ENCODE measurements at regions not wholly inside any gene's neighbourhood (a gene's known extent, or its start where the extent isn't known, plus 50 kb on each side); places are given as distances from the start of the nearest gene placed in this dataset.
"Not testable (repeated sequence)": the region's sequence is repeated elsewhere in the genome, so short reads cannot be mapped to it uniquely, and the experiment has no call there.

- intact Hi-C loops (cut with DNase I) = no loop called here
- DNase-seq (ENCODE audit: low spot score) = no peak
These were observed 60.3 kb downstream of the CHRD start for GRCh38 chr3:184440151-184440550.

GRCh38 chr3:184441202-184441900, 61.5 kb downstream of the CHRD start:
- intact Hi-C loops (cut with DNase I) = no loop called here
- no peak for DNase-seq (ENCODE audit: low spot score)

DNA sequence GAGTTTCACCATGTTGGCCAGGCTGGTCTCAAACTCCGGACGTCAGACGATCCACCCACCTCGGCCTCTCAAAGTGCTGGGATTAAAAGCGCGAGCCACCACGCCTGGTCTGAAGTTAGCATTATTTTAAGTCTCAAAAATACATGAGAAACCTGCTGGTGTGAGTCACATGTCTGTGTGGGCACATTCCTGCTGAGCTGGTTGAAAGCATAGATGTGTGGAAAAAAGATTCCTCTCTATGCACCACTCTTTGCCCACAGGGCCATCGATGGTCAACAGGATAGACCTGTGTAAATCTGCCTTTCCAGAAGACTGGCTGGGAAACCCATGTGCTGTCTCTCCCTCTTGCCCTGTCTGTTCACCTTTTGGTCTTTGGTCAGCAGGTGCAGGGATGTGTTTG, 63.5 kb downstream of the CHRD start:
- no peak for DNase-seq (ENCODE audit: low spot score)
- intact Hi-C loops (cut with DNase I) = no loop called here

GRCh38 chr3:184443831-184444230, 64.0 kb downstream of the CHRD start:
- intact Hi-C loops (cut with DNase I) = no loop called here
- DNase-seq (ENCODE audit: low spot score) = no peak

- intact Hi-C loops (cut with DNase I) = no loop called here
These were observed 68.7 kb downstream of the CHRD start for GRCh38 chr3:184448321-184449160.

DNA sequence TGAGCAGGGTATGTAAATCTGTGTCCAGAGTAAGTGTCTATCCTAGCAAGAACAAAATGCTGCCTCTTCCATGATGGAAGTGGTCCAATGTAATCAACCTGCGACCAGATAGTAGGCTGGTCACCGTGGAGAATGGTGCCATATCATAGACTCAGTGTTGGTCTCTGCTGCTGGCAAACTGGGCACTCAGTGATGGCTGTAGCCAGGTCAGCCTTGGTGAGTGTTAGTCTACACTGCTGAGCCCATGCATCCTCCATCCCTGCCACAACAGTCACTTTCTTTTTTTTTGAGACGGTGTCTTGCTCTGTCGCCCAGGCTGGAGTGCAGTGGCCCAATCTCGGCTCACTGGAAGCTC, 69.3 kb downstream of the CHRD start:
- intact Hi-C loops (cut with DNase I) = no loop called here
- DNase-seq (ENCODE audit: low spot score) = no peak

More at GRCh38 chr3:184448321-184449160, 68.7 kb downstream of the CHRD start:
- no peak for DNase-seq (ENCODE audit: low spot score)

GRCh38 chr3:184450547-184450946, 70.7 kb downstream of the CHRD start:
- intact Hi-C loops (cut with DNase I) = no loop called here
- DNase-seq (ENCODE audit: low spot score) = no peak

GRCh38 chr3:184453296-184453695, 73.4 kb downstream of the CHRD start:
- peak; percentile 4 for DNase-seq (ENCODE audit: low spot score)
- intact Hi-C loops (cut with DNase I) = no loop called here

DNA sequence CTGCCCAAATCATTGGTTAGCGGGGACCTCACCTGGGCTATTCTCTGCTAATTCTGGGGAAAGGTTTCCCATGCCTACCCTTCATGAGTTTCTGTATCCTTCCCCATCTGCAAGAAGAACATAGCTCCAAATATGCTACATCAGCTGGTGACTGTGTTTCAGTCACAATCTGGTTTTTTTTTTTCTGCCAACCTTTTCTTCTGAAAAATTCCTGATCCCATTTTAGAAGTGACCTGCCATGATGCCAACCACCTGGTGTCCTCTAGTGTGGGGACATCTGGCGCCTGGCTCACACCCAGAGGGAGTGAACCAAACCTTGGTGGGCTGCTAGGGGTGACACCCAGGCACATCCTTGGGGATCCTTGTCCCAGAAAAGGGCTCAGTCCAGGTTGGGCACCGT, 76.1 kb downstream of the CHRD start:
- intact Hi-C loops (cut with DNase I) = no loop called here
- DNase-seq (ENCODE audit: low spot score) = peak; percentile 63

- intact Hi-C loops (cut with DNase I) = no loop called here
- DNase-seq (ENCODE audit: low spot score) = peak; percentile 72
These were observed 76.6 kb downstream of the CHRD start for GRCh38 chr3:184456476-184456875.

DNA sequence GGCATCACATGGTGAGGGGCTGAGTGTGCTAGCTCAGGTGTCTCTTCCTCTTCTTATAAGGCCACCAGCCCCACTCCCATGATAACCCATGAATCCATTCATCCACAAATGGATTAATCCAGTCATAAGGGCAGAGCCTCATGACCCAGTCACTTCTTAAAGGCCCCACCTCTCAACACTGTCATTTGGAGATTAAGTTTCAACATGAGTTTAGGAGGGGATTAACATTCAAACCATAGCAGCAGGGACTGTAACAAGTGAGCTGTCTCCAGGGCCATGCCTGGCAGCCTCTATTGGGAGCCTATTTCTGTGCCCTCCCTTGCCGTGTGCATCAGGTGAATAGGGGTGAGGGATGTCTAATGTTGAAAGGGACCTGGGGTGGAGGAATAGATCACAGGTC, 77.5 kb downstream of the CHRD start:
- peak; percentile 24 for DNase-seq (ENCODE audit: low spot score)
- intact Hi-C loops (cut with DNase I) = no loop called here

GRCh38 chr3:184457784-184458377, 78.0 kb downstream of the CHRD start:
- intact Hi-C loops (cut with DNase I) = not testable (repeated sequence)
- peak; percentile 53 for DNase-seq (ENCODE audit: low spot score)

DNA sequence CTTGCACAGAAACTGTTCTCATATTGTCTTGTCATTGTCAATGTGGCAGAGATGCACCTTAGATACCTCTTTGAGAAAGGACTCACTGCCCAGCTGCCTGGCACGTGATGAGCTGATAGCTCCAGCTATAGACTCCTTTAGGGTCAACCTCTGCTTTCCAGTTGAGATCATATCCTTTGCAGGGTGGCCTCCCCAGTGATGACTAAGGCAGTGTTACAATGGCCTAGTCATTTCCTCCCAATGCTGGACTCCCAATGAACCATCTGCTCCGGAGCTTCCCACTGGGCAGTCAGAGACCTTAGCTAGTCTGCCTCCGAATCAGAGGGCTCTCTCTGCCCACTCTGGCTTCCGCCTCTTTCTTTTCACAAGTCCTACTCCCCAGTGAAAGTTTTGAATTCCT, 79.5 kb downstream of the CHRD start:
- intact Hi-C loops (cut with DNase I) = no loop called here
- peak; percentile 68 for DNase-seq (ENCODE audit: low spot score)

DNA sequence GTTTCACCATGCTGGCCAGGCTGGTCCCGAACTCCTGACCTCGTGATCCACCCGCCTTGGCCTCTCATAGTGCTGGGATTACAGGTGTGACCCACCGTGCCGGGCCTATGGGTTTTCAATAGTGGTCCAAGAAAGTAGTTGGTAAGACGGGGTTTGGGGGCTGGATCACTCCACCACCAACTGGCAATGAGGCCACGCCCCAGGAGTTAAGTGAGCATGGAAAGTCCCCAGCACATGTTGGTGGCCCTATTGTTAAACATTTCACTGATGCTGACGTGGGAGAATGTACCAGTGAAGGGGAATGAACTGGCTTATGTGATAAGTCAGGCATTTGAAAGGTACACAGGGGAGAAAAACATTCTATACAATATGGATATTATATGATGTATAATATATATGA, 80.4 kb downstream of the CHRD start:
- intact Hi-C loops (cut with DNase I) = no loop called here
- DNase-seq (ENCODE audit: low spot score) = peak; percentile 56

- intact Hi-C loops (cut with DNase I) = no loop called here
- peak; percentile 68 for DNase-seq (ENCODE audit: low spot score)
These were observed 81.4 kb downstream of the CHRD start for GRCh38 chr3:184461219-184461618.

DNA sequence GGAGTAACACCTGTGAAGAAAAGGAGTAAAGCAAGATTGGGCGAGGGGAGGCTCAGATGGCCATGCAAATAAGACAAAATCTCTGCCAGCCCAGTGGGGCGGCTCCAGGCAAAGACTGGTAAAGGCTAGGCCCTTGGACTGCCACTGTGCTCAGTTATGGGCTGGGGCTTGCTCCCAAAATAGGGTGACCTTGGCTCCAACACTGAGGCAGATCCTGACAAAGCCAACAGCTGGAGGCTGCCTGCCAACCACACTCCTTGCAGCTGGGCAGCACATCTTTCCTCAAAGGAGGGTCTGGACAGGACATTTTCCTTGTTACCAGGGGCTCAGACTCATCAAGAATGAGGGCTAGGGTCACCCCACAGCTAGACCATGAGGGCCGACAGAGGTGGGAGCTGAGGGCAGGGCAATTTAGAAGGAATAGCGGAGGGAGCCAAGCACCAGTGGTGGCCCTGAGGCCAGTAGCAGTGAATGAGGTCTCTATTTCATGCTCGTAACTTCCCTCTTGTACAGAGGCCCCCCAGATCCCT, 86.1 kb downstream of the CHRD start:
- peak; percentile 19 for DNase-seq (ENCODE audit: low spot score)
- intact Hi-C loops (cut with DNase I) = loop anchor here (5.0 kb wide), 3 partner anchors 46 to 94 kb away; no protein-coding TSS in a partner anchor

GRCh38 chr3:184466413-184466960, 86.6 kb downstream of the CHRD start:
- peak; percentile 83 for DNase-seq (ENCODE audit: low spot score)
- intact Hi-C loops (cut with DNase I) = loop anchor here (5.0 kb wide), 3 partner anchors 46 to 94 kb away; no protein-coding TSS in a partner anchor

GRCh38 chr3:184467171-184467570, 87.3 kb downstream of the CHRD start:
- intact Hi-C loops (cut with DNase I) = loop anchor here (5.0 kb wide), 3 partner anchors 45 to 95 kb away; no protein-coding TSS in a partner anchor
- DNase-seq (ENCODE audit: low spot score) = peak; percentile 47

DNA sequence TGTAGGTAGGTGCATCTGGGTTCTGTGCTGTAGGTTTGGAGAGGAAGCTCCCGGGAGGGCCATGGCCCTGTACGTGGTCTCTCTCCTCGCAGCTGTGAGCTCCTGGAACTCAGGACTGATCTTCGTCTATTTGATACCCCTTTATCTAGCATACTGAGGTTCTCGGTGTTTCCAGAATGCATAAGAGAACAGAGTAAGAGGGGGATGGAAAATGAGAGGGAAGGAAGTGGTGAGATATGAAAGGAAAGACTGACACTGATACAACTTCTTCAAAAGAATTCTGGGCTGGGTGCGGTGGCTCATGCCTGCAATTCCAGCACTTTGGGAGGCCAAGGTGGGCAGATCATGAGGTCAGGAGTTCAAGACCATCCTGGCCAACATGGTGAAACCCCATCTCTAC, 90.7 kb downstream of the CHRD start:
- intact Hi-C loops (cut with DNase I) = no loop called here

GRCh38 chr3:184471439-184471838, 90.1 kb upstream of the EPHB3 start:
- DNase-seq (ENCODE audit: low spot score) = no peak
- intact Hi-C loops (cut with DNase I) = no loop called here

More for the DNA sequence above, 90.7 kb downstream of the CHRD start:
- peak; percentile 22 for DNase-seq (ENCODE audit: low spot score)
